HG02759 (cell line): ENCODE measurements at regions not wholly inside any gene's neighbourhood (a gene's known extent, or its start where the extent isn't known, plus 50 kb on each side); places are given as distances from the start of the nearest gene placed in this dataset.

Experiments used
- ATAC-seq: cut with Tn5 transposase; IDR thresholded peaks from one replicate; pipeline ENCODE4 v1.9.1; 2021; ENCODE audit warnings: mild to moderate bottlenecking, moderate library complexity; ENCODE audit not compliant: unreplicated experiment

DNA sequence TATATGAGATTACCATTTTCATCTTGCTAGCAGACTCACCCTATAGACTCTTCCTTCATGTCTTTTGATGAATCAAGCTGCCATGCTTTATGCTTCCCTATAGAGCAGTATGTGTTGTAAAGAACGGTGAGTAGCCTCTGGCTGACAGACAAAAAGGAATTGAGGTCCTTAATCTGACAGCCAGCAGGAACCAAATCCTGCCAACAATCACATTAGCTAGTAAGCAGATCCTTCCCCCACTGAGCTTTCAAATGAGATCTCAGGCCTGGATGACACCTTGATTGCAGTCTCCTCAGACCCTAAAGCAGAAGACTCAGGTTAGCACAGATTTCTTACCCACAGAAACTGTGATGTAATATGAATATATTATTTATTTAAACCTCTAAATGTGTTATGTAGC is 577.0 kb downstream of the CDH11 start:
- ATAC-seq, result no peak

DNA sequence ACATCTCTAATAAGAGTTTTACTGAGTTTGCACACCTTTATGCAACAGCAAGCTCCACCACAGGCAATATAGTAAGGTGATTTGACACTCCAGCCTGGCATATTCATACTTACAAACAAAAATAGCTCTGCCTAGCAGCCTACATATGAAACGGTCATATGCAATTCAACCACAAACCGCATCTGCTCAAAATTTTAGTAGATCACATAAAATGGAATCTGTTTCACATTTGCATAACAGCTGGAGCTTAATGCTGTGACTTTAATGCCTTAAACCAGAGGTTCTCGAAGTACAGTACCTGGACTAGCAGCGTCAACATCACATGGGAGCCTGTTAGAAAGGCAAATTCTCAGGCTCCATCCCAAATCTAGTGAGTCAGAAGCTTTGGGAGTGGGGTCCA is 578.4 kb downstream of the CDH11 start:
- ATAC-seq, result no peak

DNA sequence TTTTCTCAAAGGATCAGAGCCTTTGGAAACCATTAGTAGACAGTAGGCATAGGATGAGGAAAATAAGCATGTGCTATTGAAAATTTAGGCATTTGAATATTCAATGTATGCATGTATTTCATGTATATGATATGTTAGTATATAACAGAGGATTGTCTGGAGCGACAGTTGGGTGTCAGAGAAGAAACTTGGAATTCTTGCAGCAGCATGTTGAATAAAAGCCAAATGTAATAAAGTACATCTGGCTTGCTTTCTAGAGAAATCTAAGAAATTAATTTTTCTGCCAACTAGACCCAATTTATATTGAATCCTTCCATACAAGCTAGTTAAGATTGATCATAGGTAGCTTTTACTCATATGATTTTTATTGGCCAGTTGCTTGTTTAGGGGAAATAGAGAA is 578.8 kb downstream of the CDH11 start:
- no peak for ATAC-seq

DNA sequence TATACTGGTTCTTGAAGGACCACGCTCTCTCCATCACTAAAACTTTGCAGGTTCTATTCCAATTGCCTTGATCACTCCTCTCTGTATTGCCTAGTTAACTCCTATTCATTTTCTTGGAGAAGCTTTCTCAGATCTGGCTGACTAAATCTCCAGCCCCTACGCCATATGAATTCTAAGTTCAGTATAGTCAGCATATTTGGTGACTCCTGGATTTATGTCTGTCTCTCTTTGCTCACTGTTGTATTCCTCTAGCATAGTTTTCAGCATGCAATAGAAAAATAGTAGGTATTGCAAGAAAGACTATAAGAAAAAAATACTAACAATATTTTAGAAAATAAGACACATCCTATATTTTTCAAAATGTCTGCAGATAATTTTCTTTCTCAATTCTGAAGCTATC is 579.7 kb downstream of the CDH11 start:
- ATAC-seq, result no peak

DNA sequence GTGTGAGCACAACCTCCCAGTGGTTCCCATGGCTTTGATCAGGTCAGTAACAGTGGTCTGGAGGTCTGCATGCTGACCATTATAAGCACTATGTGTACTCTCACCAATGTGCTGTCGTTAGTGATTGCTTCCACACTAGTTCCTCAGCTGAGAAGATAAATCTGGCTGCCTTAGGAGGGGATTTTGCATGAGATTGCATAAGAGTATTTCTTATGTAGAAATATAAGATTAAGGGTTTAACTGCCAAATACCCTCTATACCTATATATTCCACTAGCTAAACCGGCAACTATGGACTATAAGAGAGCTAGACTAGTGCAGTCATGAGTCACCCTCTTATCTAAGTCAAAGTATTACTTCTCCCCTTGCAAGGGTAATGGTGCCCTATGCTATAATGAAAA is 580.2 kb downstream of the CDH11 start:
- ATAC-seq, result no peak

DNA sequence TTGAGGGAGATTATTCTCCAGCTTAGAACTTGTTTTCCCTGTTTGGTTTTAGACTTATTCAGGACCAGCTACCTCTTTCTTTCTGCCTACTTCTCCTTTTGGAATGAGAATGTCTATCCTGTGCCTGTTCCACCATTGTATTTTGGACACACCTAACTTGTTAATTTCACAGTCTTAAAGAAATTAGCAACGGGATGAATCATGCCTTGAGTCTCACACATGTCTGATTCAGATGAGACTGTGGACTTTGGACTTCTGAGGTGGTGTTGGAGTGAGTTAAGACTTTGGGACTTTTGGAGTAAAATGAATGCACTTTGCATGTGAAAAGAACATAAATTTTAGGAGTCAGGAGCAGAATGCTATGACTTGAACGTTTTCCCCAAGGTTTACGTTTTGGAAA is 581.4 kb downstream of the CDH11 start:
- ATAC-seq, result no peak

DNA sequence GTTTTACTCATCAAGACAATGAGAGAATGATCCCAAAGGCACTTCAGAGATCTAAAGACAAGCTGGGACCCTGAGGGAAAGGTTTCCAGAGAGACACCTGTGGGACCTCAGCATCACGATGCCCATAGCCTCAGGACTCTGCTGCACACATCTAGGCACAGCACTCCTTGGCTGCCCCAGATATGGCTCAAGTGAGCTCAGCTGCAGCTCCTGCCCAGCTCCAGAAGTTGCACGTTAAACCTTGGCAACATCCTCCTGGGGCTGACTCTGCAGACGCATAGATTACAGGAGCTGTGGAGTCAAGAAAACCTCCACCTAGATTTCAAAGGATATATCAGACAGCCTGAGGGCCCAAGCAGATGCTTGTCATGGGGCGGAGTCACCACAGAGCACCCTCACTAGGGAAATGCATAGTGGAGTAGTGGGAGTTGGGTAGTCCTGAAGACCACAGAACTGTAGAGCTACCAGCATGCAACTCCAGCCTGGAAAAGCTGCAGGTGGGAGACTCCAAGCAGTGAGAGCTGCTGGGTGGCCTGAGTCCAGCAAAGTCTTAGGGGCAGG is 582.0 kb downstream of the CDH11 start:
- ATAC-seq, result no peak

DNA sequence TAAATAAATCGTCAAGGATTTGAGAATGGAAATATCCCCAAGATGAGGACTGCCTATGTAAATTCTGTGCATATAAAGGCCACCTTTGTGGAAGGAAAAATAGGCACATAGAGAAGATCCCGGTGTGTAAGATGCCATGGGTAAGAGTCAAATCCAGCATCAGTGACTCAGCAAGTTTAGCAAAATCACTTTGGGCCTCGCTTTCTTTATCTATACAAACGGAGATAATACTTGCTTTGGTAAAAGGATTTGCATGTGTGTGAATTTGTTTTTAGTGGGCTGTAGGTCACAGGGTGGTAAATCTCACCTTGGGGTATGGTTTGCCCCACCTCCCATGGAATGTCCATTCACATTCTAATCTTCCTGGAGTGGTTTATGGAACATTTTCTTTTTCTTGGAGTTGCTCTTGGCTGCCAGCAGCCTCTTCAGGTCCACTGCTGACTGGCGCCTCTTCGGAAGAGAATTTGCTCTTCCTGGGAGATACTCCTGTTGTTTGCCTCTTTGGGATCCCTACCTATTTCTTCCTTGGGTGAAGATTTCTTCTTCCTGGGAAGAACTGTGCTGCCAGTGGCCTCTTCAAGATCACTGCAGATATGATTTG is 587.6 kb downstream of the CDH11 start:
- no peak for ATAC-seq

DNA sequence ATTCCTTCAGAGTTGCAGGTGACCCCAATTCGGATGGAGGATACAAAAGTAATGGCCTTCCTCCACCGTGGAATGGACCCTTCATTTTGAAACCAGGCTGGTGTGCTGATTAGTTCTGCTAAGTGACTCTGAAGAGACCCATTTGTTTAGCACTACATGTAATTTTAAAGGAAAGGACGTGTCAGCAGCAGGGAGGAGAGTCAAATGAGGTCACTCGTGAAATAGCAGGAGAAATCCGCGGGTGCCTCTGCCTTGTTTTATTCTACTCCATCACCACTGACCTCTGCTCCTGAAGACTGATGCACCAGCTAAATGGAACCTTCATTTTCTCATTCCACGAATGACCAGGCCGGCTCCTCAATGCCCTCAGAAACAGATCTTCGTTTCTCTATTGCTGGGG is 589.2 kb downstream of the CDH11 start:
- no peak for ATAC-seq

DNA sequence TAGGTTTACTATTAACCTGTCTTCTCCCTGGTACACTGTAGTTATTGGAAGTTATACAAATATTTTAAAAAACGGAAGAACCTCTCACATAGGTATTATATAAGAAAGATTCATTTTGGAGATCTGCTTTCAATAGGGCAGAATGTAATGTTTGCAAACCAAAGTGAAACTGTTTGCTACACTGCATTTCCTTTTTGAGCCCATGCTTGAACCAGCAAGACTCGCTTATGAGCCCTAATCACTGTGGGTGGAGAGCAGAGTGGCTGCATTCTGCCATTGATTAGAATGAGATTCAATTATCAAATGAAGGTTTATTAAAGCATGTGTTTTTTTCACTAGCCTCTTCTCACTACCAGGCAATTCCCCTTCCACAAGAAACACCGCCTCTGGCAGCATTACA is 589.7 kb downstream of the CDH11 start:
- ATAC-seq, result no peak

DNA sequence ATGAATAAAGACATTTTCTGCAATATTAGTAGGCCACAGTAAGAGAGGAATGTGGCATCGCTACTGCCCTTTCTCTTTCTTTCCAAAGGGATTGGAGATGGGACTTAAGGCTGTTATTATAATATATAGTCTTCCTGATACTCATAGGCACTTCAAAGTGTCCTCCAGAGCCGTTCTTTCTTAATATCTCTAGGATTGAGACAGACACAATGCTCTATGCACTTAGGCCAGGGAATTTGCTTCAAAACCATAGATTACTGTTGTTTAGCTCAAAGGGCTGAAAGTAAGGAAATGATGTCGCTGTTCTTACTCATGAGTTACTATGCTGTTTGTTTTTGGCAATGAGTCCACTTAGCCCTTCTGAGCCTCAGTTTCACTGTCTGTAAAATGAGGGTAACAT is 590.5 kb downstream of the CDH11 start:
- ATAC-seq, result no peak

DNA sequence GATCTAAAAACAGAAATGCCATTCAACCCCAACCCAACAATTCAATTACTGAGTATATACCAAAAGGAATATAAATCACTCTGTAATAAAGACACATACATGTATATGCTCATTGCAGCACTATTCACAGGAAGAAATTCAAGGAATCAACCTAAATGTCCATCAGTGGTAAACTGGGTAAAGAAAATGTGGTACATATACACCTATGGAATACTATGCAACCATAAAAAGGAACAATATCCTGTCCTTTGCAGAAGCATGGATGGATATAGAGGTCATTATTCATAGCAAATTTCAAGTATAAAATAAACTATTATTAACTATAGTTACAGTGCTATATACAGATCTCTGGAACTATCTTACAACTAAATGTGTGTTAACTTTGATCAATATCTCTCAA is 599.3 kb downstream of the CDH11 start:
- ATAC-seq, result no peak

DNA sequence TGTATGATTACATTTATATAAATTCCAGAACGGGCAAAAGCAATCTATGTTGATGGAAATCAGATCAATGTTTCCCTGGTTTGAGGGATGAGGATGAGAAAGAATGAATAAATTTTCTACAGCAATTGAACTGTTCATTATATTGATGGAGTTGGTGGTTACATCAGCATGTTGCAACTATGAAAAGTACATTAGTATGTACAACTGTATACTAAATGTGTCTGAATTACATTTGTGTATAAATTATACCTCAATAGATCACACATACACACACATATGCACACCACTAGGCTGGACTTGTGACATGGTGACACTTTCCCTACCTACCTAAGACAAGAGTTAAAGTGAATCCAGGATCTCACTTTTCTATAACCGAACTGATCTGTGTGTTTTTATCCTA is 608.0 kb downstream of the CDH11 start:
- no peak for ATAC-seq

DNA sequence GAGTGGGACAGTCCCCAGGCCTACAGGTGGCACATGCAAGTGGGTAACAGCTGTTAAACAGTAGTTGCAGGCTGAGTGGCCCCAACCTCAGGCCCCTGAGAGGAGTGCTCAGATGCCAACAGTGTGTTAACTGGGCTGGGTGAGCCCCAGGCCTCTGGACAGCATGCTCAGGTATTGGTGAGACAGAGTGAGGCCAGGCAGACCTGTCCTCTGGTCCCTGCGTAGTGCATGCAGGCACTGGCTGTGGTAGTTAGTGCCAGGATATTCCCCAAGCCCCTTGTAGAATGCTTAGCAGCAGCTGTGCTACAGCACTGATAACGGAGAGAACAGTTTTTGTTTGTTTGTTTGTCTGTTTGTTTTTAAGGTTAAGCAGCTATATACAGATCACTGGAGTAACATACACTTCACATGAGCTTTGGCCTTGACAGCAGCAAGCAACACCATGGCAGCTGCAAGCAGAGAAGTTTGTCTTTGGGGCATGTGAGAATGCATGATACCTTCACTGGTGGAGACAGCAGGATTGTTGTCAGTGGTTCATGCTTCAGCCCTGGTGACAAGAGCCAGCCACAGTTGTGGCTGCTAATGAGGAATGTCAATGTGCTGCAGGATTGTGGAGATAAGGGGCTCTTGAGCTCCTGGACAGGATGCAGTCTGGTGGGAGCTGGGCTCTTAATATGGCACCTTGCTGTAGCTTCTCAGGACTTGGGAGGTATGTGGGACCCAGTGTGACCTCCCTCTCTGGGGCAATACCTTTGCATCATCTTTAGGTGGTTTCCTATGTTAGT is 614.4 kb downstream of the CDH11 start:
- no peak for ATAC-seq

DNA sequence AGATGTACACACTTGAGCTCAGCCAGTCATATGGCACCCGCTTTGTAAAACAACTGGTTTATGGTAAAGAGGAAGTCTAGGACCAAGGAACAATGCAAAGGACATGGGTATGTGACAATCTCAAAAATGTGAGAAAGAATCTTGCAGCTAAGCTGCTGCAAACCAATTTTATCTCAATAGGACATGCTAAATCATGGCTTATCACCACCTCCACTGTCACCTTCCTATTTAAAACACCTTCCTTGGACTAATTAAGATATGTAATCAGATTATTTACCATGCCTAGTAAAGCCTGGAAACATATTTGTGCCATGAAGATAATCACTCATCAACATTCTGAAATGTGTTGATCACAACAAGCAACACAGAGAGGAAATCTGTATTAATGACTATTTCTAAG is 622.7 kb downstream of the CDH11 start:
- ATAC-seq, result no peak

DNA sequence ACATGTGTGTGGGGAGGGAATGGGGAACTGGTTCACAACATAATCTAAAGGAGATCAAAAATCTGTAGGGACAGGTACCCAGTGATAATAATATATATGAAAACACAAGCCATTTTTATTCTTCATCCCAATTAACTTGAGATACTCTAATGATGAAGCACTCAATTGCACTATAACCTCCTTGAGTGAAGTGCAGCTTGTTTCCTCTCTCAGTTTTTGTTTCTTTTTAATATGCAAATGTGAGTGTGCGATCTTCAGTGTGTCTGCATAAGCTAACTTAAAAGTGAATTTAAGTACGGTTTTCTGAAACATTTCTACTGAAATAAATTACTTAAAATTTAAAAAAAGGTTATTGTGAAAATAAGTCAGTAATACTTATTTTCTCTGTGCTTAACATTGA is 623.5 kb downstream of the CDH11 start:
- no peak for ATAC-seq

DNA sequence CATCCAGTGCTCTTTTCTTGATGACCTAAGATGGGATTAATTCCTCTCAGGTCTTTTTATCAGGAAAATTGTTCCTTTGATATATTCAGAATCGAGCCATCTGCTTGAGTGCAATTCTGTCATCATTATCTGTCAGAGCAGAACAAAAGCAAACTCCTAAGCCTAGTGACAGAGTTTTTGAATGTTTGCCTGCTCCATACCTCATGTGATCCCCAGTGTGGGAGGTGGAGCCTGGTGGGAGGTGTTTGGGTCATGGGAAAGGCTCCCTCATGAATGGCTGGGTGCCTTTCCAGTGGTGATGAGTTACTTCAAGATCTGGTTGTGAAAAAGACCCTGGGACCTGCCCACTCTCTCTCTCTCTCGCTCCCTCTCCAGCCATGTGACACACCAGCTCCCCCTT is 628.2 kb downstream of the CDH11 start:
- ATAC-seq, result no peak

DNA sequence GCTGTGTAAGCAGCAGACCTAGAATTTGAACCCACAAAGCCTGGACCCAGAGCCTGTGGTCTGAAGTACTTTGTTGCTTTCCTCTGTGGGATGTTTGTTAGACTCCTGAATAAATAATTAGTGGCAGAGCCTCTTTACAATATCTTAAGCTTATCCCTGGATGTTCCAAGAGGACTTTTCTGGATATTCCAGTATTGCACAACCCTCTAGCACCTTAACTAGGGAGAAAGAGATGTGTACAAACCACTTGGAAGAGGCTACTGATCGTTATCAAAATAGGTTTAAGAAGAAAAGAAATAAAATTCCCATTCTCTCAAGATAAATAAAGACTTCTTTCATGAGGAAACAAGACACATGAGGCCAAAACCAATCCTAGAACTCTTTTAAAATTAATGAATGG is 632.4 kb downstream of the CDH11 start:
- ATAC-seq, result no peak

DNA sequence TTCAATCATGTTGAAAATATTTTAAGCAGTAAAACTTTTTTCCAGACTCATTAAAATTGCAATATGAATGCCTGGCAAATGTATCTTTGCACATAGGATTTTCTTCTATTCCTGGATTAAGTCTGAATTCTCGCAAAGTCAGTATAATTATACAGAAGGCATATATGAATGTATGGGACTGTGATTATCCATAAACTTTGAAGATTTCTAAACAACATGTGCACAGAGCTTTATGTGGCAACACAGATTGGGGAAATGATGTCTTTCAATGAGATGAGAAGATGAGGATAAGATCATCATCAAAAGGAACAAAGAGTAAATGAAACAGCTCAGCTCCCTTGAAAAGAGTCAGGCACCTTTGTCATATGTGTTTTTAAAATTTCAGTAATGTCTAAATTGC is 635.3 kb downstream of the CDH11 start:
- no peak for ATAC-seq

DNA sequence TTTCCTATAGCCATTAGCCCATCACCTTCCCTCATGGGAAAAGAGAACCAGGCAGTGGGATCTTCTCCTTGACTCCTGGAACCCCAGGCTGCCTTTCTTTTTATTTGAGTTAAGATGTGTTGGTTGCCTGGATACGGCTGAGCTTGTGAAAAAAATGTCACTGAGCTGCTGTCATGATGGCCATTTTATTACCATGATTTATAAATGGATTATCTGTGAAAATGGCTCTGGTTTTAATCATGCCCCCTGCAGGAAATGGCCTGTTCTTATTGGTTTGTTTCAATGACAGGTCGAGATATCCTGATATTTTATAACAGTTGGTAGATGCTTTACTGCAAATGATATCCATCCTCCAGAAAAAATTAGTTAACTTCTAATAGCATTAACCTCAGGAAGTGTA is 640.4 kb downstream of the CDH11 start:
- no peak for ATAC-seq

DNA sequence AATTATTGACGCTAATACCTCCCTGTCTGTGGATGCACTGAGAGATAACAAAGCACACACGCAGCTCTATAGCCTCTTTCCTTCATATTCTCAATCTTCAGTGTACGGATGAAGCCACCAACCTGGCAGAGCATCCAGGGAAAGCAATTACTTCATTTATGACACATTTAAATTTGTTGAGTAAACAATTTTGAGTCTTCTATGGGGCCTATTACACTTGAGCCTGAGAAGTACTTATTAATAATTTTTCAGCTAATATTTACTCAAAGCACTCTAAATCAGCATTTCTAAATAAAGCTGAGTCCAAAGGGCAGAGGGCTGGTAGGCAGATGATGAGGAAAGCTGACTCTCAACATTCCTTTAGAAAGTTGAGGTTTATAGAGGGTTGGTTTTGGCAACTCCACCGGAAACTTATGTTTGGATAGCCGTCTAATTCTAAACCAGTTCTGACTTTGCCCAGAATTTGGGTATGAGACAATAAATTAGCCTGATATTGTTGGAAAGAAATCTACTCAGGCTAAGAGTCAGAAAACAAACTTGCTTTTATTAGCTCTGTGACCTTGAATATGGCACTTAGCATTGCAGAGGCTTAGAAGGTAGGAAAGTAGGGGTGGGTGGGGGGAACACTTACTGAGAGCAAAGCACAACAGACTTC is 643.5 kb downstream of the CDH11 start:
- no peak for ATAC-seq
